Amygdala (tissue), 56 donors: ENCODE measurements at regions not wholly inside any gene's neighbourhood (a gene's known extent, or its start where the extent isn't known, plus 50 kb on each side); places are given as distances from the start of the nearest gene placed in this dataset.
"Not testable (repeated sequence)": the region's sequence is repeated elsewhere in the genome, so short reads cannot be mapped to it uniquely, and the experiment has no call there.

Source experiments
- DNase-seq, 56 donors: peaks; one replicate each; lab custom pipeline; 2025; lab: John Stamatoyannopoulos, UW

DNA sequence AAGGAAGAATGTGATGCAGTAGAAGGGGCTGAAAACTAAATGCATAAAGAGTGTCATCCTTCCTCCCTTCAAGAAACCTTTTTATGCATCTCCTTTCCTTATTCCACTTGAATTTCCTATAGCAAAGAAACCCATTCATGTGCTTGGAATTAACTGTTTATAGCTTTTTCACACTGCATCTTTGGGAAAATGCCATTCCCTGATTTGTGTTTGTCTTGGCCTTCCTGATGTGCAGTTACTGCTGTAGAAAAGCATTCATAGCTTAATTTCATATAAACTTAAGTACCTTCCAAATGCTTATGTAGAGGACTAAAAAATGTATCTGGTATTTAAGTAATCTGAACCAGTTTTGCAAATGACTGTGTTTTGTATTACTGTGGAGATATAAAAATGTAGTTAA is 61.8 kb downstream of the SDR9C7 start:
- DNase-seq = no peak

DNA sequence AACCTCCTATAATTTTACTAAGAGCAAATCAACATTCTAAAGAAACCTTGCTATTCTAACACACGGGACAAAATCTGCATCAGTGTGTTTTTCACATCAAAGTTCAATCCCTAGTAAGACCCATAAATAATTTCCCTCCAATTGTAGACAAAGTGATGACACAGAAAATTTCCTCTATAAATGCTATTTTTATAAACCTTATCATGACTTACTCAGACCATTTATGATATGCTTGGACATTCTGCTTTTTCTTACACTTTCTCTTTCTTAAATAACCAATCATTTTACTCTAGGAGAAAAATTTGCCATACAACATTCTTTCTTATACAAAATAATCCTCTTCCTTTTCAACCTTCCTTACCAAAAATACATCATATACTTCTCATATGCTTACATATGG is 67.0 kb downstream of the SDR9C7 start:
- no peak for DNase-seq

DNA sequence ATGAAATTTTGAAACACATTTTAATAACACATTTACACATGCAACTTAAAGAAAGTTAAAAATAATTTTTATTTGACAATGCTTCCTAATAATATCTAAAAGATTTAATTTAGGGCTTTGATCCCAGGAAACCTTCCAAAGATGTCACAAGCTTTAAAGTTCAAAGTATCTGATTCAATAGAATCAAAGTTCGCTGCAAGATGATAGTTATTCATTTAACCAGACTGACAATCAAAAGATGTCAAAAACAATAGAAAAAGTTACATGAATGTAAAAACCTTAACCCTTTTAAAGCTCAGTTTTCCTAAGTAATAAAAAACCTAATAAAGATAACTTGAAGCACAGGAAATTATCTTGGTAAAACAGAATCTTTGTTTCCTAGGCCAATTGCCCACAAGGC is 67.7 kb downstream of the SDR9C7 start:
- DNase-seq = no peak

DNA sequence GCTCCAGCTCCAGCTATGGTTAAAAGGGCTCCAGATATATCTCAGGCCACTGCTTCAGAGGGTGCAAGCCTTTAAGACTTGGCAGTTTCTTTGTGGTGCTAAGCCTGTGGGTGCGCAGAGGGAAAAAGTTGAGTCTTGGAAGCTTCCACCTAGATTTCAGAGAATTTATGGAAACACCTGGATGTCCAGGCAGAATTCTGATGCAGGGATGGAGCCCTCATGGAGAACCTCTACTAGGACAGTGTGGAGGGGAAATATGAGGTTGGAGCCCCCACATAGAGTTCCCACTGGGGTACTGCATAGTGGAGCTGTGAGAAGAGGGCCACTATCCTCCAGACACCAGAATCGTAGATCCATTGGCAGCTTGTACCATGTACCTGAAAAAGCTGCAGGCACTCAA is 69.9 kb downstream of the SDR9C7 start:
- no peak for DNase-seq

DNA sequence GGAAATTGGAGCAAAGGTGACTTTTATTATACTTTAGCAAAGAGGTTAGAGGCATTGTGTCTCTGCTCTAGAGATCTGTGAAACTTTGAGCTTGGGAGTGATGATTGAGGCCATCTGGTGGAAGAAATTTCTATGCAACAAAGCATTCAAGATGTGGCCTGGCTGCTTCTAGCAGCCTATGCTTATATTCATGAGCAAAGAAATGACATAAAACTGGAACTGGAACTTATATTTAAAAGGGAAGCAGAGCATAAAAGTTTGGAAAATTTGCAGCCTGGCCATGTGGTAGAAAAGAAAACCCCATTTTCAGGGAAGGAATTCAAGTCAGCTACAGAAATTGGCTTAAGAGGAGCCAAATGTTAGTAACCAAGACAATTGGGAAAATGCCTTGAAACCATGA is 70.4 kb downstream of the SDR9C7 start:
- DNase-seq = no peak

DNA sequence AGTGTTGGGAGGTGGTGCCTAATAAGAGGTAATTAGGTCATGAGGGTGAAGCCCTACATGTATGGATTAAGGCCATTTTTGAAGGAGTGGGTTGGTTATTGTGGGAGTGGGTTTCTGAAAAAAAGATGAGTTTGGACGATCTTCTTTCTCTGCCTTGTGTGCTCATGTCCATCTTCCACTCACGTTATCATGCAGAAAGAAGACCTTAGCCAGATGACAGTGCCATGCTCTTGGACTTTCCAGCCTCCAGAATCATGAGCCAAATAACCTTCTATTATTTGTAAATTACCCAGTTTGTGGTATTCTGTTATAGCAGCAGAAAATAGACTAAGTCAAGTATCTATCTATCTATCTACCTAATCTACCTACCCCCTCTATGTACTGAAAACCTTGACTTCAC is 71.9 kb downstream of the SDR9C7 start:
- no peak for DNase-seq

DNA sequence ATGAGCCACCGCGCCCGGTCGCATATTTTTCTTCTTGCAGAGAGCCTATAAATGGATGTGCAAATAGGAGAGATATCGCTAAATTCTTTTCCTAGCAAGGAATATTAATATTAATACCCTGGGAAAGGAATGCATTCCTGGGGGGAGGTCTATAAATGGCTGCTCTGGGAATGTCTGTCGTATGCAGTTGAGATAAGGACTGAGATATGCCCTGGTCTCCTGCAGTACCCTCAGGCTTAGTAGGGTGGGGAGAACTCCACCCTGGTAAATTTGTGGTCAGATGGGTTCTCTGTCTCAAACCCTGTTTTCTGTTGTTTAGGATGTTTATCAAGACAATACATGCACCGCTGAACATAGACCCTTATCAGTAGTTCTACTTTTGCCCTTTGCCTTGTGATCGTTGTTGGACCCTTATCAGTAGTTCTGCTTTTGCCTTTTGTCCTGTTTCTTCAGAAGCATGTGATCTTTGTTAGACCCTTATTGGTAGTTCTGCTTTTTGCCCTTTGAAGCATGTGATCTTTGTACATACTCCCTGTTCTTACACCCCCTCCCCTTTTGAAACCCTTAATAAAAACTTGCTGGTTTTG is 80.7 kb downstream of the SDR9C7 start:
- not testable (repeated sequence) for DNase-seq

DNA sequence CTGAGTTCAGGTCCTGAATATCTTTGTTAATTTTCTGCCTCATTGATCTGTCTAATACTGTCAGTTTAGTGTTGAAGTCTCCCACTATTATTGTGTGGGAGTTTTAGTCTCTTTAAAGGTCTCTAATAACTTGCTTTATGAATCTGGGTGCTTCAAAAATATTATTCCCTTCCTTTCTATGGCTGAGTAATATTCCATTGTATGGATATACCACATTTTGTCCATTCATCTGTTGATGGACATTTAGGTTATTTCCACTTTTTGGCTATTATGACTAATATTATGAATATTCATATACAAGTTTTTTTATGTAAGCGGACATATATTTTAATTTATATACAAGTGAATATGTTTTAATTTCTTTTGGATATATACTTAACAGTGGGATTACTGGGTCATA is 82.7 kb downstream of the SDR9C7 start:
- no peak for DNase-seq

DNA sequence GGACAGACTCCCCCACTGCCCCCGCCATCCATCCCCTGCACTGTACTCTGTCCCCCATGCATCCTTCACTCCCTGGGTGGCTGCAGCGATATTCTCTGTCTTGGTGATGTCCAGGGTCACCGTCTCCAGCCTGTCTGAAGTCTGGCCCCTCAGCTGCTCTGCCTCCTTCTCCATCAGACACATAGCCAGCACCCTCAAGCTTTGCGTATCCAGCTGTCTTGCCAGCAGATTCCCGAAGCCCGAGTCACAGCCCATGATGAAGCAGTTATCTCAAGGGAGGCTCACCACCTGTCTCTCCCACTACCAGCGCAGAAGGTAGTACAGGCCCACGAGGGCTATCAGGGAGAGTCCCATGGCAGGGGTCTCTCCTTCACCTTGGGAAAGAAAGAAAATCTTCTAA is 77.8 kb downstream of the HSD17B6 start:
- DNase-seq = no peak

DNA sequence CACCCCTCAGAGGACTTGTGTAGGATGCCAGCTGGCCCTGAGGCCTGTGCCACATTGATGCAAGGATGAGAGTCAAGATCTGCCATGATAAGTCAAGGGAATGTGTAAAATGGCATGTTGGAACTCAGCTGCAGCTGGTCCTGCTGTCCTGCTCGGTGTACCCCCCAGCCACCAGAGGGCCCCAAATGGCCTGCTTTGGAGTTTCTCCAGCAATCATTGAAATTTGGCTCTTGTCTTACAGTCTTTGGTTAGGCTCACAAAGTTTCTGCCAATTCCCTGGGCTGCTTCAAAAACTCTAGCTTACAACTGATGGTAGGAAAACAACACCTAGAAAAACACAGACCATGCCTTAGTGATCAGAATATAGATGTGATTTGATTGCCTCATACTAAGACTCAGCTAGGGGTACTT is 76.8 kb downstream of the HSD17B6 start:
- DNase-seq = peak in 45 of 56 donors; percentile 0 to 60 (median 24)

DNA sequence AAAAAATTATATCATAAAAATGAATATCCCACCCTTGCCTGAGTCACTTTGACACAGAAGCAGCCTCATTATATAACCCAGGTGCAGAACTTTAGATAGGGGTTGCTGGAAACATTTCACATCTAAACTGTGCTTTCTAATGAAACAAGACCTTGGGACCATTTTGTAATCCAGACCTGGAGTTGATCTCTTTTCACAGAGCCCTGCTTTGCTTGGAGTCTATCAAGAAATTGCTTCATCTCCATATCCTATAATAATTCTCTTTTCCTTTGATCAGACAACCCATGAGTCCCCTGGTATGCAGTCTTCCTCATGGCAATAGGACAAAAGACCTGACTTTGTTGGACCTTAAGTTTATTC is 76.3 kb downstream of the HSD17B6 start:
- no peak for DNase-seq

DNA sequence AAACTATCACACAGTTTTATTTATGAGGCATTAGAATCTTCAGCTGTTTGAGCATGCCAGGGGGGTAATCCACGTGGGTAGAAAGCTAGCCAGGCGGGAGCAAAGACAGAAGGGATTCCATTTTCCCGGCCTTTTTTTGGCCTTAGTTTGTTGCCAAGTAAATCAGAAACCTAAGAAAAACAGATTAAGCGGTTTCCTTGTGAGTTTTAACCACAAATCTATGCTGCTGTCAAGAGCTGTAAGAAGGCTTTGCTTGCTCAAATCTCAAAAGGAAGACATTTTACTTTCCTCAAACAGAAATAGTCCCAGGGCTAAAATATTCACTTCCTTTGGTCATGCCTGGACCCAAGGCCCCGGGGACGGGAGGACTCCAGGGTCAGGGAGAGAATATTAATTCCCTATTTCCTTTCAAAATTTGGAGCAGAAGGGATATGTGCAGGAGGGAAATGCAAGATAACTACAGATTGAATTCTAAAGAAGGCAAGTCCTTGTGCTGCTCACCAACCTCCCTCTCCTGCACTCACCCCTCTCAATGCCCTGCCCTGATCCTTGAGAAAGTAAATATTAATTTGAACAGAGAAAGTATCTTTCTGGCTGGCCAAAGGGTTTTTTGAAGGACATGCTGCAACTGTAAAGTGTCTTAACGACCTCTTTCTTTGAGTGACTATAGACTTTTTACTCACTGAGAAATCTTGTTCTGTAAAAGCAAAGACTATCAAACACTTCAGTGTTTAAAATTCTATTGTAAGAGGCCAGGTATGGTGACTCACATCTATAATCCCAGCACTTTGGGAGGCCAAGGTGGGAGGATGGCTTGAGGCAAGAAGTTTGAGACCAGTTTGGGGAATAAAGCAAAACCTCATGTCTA is 75.7 kb downstream of the HSD17B6 start:
- DNase-seq = peak in 7 of 56 donors; percentile 1 to 16 (median 6)
